ENCODE measurements at regions not wholly inside any gene's neighbourhood (a gene's known extent, or its start where the extent isn't known, plus 50 kb on each side); places are given as distances from the start of the nearest gene placed in this dataset.

DNA sequence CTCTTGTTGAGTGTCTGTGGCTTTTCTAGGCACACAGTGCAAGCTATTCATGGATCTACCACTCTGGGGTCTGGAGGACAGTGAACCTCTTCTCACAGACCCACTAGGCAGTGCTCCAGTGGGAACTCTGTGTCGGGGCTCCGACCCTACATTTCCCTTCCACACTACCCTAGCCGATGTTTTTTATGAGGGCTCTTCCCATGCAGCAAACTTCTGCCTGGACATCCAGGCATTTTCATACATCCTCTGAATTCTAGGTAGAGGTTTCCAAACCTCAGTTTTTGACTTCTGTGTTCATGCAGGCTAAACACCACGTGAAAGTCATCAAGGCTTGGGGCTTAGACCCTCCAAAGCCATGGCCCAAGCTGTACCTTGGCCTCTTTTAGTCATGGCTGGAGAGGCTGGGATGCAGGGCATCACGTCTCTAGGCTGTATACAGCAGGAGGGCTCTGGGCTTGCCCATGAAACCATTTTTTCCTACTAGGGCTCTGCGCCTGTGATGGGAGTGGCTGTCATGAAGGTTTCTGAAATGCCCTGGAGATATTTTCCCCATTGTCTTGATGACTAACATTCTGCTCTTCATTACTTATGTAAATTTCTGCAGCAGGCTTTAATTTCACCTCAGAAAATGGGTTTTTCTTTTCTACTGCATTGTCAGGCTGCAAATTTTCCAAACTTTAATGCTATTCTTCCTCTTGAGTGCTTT is 249.8 kb upstream of the CPEB2 start:
- H3K9me3 ChIP-seq (ENCODE audit: control insufficient read depth, low read depth, low read length) = no peaks in the 10 kb centered on the region
- FAIRE-seq = no peak
- no peak for DNase-seq (ENCODE audit: low read depth, low spot score)
- H3K4me3 ChIP-seq (ENCODE audit: control insufficient read depth in 2 of 3, extremely low read depth in 1 of 3, insufficient read depth in 2 of 3, low read depth in 1 of 3, low read length in 3 of 3) = no peak overlapping the region
- H3K27me3 ChIP-seq (ENCODE audit: control insufficient read depth, extremely low read depth, insufficient read depth, low read length) = no peaks in the 10 kb centered on the region
- no peaks in the 10 kb centered on the region for H3K79me2 ChIP-seq (ENCODE audit: control insufficient read depth, insufficient read depth, low read length)
- dilution Hi-C loops (cut with MboI; ENCODE audit: extremely low pct_ligation_motif_present, low sequenced_read_pairs) = no loop called here
- H3K36me3 ChIP-seq (ENCODE audit: control insufficient read depth in 2 of 2, extremely low read depth in 1 of 2, insufficient read depth in 2 of 2, low read length in 2 of 2) = no peaks in the 10 kb centered on the region
- no peak overlapping the region for H3K27ac ChIP-seq (ENCODE audit: control insufficient read depth, insufficient read depth, low read length)
- H3K4me2 ChIP-seq (ENCODE audit: control insufficient read depth, extremely low read depth, insufficient read depth, low read depth, low read length) = no peak overlapping the region
- TF ChIP-seq EZH2 (IDR thresholded peaks at IDR 0.05; ENCODE audit: low read length) = no peak
- TF ChIP-seq, protein P1, sequence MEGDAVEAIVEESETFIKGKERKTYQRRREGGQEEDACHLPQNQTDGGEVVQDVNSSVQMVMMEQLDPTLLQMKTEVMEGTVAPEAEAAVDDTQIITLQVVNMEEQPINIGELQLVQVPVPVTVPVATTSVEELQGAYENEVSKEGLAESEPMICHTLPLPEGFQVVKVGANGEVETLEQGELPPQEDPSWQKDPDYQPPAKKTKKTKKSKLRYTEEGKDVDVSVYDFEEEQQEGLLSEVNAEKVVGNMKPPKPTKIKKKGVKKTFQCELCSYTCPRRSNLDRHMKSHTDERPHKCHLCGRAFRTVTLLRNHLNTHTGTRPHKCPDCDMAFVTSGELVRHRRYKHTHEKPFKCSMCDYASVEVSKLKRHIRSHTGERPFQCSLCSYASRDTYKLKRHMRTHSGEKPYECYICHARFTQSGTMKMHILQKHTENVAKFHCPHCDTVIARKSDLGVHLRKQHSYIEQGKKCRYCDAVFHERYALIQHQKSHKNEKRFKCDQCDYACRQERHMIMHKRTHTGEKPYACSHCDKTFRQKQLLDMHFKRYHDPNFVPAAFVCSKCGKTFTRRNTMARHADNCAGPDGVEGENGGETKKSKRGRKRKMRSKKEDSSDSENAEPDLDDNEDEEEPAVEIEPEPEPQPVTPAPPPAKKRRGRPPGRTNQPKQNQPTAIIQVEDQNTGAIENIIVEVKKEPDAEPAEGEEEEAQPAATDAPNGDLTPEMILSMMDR (optimal IDR thresholded peaks at IDR 0.05 in 1 of 3, IDR thresholded peaks at IDR 0.05 in 1 of 3, conservative IDR thresholded peaks at IDR 0.05 in 1 of 3; ENCODE audit: extremely low read depth in 1 of 3, insufficient read depth in 2 of 3, low read length in 3 of 3) = no peak
- no peak overlapping the region for H3K9ac ChIP-seq (ENCODE audit: control insufficient read depth, extremely low read depth, insufficient read depth, low read length)
- no peaks in the 10 kb centered on the region for H4K20me1 ChIP-seq (ENCODE audit: control insufficient read depth, extremely low read depth, insufficient read depth, low read length)
- no peaks in the 10 kb centered on the region for H3K9me1 ChIP-seq (ENCODE audit: control insufficient read depth, extremely low read depth, insufficient read depth, low read length)
- no peak overlapping the region for H2AFZ ChIP-seq (ENCODE audit: control insufficient read depth, low read length)
- H3K4me1 ChIP-seq (ENCODE audit: control insufficient read depth, extremely low read depth, insufficient read depth, low read length) = no peaks in the 10 kb centered on the region

GRCh38 chr4:14767142-14767541 is 235.1 kb upstream of the CPEB2 start:
- Histone ChIP-seq H3K9ac (ENCODE audit: control insufficient read depth, extremely low read depth, insufficient read depth, low read length) (no peak overlapping the region), H3K79me2 (ENCODE audit: control insufficient read depth, insufficient read depth, low read length) (no peaks in the 10 kb centered on the region), H3K27me3 (ENCODE audit: control insufficient read depth, extremely low read depth, insufficient read depth, low read length) (no peaks in the 10 kb centered on the region), H3K9me1 (ENCODE audit: control insufficient read depth, extremely low read depth, insufficient read depth, low read length) (no peaks in the 10 kb centered on the region), H2AFZ (ENCODE audit: control insufficient read depth, low read length) (no peak overlapping the region), H3K4me1 (ENCODE audit: control insufficient read depth, extremely low read depth, insufficient read depth, low read length) (peaks cover 23% of the 10 kb centered on the region), H3K4me2 (ENCODE audit: control insufficient read depth, extremely low read depth, insufficient read depth, low read depth, low read length) (no peak overlapping the region), H3K36me3 (ENCODE audit: control insufficient read depth in 2 of 2, extremely low read depth in 1 of 2, insufficient read depth in 2 of 2, low read length in 2 of 2) (no peaks in the 10 kb centered on the region), H4K20me1 (ENCODE audit: control insufficient read depth, extremely low read depth, insufficient read depth, low read length) (no peaks in the 10 kb centered on the region), H3K27ac (ENCODE audit: control insufficient read depth, insufficient read depth, low read length) (no peak overlapping the region), H3K9me3 (ENCODE audit: control insufficient read depth, low read depth, low read length) (no peaks in the 10 kb centered on the region), H3K4me3 (ENCODE audit: control insufficient read depth in 2 of 3, extremely low read depth in 1 of 3, insufficient read depth in 2 of 3, low read depth in 1 of 3, low read length in 3 of 3) (no peak overlapping the region)
- TF ChIP-seq, protein P1 (optimal IDR thresholded peaks at IDR 0.05 in 1 of 3, IDR thresholded peaks at IDR 0.05 in 1 of 3, conservative IDR thresholded peaks at IDR 0.05 in 1 of 3; ENCODE audit: extremely low read depth in 1 of 3, insufficient read depth in 2 of 3, low read length in 3 of 3) = no peak
- TF ChIP-seq EZH2 (IDR thresholded peaks at IDR 0.05; ENCODE audit: low read length) = no peak
- no peak for FAIRE-seq
- DNase-seq (ENCODE audit: low read depth, low spot score) = no peak
- dilution Hi-C loops (cut with MboI; ENCODE audit: extremely low pct_ligation_motif_present, low sequenced_read_pairs) = no loop called here
